ENCODE measurements at regions not wholly inside any gene's neighbourhood (a gene's known extent, or its start where the extent isn't known, plus 50 kb on each side); places are given as distances from the start of the nearest gene placed in this dataset.

- no peak for DNase-seq (ENCODE audit: low spot score)
These were observed 222.9 kb upstream of the HTR2A start for GRCh38 chr13:47119575-47120235.

GRCh38 chr13:47117268-47117667, 220.4 kb upstream of the HTR2A start:
- DNase-seq (ENCODE audit: low spot score), result no peak

- no peak for DNase-seq (ENCODE audit: low spot score)
These were observed 217.2 kb upstream of the HTR2A start for GRCh38 chr13:47114030-47114429.

DNA sequence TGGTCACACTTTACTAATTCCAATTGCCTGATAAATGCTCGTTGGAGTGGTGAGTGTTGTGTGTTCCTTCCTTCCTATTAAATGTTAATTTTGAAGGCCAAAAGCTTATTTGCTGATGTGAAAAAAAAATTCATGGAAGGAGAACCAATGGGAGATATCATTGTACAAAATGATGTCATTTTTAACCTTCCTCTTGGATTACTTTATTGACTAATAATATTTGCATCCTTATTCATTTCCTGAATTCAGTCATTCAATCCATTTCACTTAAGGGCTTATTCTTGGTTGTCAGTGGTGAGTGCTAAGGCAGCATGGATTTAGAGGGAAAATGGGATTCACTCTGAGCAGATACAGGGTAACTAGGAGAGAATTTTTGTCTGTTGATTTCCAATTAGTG, 216.0 kb upstream of the HTR2A start:
- no peak for DNase-seq (ENCODE audit: low spot score)

DNA sequence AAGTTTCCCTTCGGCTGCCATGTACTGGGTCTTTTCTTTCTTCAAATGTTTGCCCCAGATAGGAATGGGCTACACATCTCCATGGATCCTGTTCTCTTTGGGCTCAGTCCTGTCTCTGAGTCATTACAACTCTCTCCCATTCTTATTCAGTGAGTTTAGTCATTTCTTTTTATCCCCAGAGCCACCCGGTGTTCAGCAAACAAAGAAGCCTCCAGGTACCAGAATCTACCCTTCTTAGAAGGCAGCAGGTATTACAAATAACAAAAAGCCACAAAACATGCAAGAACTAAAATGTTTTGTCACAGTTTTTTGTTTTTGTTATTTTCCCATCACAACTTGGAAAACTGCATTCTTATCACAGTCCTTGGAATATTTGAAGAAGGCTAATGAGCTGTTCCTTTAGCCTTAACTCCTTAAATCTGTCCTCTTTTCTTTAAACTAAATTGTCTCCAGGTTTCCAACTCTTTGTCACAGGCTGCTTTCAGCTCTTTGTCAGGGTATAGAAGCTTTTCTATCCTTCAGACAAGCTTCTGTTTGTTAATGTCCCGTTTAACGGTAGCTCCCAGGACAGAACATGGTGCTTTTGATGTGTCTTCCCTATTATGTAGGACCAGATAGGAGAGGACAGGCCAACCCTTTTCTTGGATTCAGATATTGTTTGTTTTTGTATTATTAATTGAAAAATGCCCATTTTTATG, 215.5 kb upstream of the HTR2A start:
- no peak for DNase-seq (ENCODE audit: low spot score)

DNA sequence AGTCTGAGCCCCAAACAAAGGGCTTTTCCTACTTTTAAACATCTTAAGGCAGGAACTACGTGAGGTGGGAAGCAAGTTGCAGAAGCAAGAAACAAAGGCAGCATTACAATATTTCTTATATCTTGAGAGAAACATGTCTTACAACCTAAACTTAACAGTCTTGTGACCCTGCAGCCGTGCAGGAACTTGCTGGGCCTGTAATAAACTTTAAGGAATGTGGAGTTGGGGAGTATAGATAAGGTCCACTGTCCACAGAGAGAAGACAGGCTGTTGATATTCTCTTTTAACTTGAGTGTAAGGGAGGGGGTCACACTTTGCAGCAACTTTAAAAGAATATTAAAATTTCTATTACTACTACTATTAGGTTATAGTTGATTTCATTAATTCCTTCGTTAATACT, 214.6 kb upstream of the HTR2A start:
- DNase-seq (ENCODE audit: low spot score), result no peak

GRCh38 chr13:47110833-47111240, 214.0 kb upstream of the HTR2A start:
- DNase-seq (ENCODE audit: low spot score), result no peak

DNA sequence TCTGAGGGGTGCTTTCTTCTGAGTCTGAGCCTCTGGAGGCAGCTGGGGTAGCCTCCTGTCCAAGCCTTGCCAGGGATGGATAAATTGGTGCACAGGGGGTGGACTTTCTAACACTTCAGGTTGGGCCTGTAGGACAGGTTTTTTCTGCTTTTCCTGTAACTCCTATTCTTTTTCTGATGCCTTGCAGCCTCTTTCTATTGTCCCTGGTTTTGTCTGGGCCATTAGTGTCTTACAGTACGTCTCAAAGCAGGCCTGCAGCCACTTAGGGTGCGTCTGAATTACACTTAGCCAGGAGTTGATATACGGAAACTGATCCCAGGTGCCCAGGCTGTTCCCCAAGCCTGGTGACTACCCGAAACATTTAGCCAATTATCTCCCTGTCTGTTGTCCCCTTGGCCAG, 213.3 kb upstream of the HTR2A start:
- DNase-seq (ENCODE audit: low spot score), result no peak

- no peak for DNase-seq (ENCODE audit: low spot score)
These were observed 212.2 kb upstream of the HTR2A start for GRCh38 chr13:47109028-47109427.

DNA sequence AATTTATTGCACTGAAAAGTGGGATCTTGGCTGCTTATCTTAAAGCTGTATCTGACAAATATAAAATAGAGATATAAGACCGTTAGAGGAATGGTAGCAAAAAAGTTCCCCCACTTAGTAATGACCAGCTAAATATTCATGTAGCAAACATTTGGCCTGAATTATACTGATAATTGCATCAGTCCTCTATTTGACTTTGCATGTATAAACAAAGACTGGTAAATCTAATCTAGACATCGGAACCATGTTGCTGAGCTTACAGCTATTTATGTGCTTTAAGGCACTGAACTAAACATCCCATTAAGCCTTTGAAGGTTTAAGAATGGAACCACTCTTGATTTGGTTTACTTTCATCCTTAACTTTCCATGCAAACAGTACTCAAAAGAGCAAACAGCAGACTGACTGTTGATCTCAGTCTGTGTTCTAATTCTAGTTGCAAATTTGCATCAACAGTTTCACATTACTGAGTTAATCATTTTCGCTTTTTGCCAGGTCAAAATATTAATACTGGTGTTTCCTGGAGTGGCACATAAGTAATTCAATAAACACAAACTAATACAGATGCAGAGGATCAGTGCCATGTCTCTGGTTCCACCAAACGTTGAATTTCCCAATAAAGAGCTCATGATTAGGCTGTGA, 203.5 kb upstream of the HTR2A start:
- no peak for DNase-seq (ENCODE audit: low spot score)

DNA sequence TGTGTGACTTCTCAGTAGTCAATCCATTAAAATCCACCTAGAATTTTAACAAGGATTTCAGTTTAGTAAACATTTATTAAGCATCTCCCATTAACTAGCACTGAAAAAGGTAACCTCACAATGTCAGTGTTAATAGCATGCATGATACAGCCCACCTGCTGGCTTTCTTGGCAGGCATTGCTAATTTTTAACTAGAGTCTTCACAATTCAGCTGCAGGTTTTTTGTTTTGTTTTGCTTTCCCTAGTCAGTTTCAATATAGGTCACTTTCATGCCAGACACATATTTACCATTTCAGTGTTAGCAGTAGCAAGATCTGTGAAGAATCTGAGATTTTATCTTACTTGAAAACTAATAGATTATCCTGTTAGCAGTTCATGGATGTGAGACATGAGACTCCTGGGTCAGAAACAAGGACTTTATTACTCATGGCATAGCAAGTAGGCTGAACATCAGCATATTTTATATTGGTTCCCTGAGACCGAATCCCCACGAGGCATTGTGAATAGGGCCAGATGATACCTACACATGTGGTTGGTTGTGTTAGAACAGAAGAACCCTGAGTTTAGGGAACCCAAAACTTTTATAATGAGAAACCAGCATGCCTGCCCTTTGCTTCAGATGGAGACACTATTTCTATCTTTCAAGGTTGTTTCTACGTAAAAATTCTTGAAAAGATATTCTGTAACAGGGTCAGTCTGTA, 198.0 kb upstream of the HTR2A start:
- DNase-seq (ENCODE audit: low spot score), result no peak

GRCh38 chr13:47092202-47092601, 195.3 kb upstream of the HTR2A start:
- DNase-seq (ENCODE audit: low spot score), result no peak

DNA sequence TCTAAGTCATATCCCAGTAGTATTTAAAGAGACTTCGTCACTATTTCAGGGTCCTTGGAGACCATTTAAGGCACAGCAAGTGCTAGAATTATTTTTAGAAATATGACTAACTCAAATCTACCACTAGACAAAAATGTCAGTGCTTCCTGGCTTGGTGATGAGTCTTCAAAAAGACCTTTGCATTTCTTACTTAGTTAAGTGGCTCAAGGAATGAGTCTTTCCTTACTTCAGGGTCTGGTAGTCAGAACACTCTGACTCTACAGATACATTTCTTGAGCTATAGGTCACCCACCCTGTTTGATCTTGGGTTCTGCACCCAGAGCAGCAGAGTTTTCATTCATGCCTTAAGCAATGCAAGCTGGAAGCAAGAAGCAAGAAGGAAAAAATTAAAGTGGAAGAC, 191.0 kb upstream of the HTR2A start:
- no peak for DNase-seq (ENCODE audit: low spot score)

DNA sequence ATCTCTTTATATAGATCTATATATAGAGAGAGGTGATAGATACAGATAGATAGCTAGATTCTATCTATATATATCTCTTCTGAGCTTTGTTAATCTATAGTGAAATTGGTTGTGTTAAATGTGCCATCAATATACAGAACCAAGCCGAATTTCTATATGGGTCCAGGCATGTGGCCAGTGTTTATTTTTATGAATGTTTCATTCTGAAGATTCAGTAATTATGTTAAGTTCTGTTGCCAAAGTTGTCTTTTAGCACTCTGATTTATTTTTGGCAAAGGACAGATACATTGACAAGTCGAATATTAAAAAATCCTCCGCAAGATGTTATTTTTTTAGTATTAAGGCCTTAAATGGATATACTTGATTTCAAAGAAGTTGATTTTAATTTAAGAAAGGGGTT, 190.4 kb upstream of the HTR2A start:
- no peak for DNase-seq (ENCODE audit: low spot score)

- no peak for DNase-seq (ENCODE audit: low spot score)
These were observed 188.5 kb upstream of the HTR2A start for GRCh38 chr13:47085346-47085745.

DNA sequence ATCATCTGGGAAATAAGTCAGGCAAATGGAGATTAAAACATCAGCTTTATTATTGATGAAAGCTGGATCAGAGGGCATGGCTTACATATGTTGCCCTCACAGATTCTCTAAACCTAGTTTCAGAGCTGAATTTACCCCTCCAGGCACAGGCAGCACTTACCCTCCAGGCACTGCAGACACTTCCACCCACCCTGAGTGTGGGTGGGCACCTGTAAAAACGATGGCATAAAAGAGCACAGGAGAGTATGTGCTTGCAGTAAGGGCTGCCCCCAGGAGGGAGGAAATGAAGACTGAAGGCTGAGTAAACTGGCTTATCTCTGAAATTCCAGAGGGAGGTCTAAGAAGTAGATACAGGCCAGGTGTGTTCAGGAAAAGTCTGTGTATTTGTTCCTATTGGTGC, 185.0 kb upstream of the HTR2A start:
- DNase-seq (ENCODE audit: low spot score), result no peak

DNA sequence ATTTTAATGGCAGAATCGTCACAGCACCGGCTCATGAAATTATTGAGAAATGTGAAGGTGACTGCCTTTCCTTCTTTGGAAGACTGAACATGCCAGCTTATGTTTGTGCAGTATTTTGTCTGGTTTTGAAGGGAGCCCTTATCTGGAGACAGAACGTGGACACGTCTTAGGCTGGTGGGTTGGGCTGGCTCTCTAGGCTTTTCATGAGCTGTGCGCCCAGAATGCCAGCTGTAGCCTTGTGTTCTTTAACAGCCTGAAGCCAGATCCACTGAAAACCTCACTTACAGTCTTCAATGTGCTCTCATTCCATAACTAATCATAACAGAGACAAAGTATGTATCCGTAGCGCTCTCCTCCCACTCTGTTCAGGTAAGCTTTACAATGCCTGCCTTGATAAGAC, 184.4 kb upstream of the HTR2A start:
- DNase-seq (ENCODE audit: low spot score), result no peak

DNA sequence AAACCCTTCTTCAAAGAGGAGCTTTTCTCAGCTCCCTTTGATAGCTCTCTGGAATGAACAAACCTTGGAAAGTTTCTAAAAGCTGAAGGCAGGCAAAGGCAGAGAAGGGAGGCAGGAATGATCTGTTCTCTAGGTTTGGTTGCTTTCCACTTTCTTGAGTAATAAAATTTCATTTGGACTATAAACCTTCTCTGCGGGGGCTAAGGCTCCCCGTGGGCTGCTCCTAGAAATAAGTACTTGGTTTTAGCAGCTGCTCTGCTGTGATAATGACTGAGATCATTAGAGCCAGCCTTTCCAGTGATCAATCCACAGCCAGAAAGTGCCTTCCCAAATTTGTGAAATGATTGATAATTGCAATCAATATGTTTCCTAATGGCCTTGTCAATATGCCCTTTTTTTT, 183.8 kb upstream of the HTR2A start:
- no peak for DNase-seq (ENCODE audit: low spot score)

DNA sequence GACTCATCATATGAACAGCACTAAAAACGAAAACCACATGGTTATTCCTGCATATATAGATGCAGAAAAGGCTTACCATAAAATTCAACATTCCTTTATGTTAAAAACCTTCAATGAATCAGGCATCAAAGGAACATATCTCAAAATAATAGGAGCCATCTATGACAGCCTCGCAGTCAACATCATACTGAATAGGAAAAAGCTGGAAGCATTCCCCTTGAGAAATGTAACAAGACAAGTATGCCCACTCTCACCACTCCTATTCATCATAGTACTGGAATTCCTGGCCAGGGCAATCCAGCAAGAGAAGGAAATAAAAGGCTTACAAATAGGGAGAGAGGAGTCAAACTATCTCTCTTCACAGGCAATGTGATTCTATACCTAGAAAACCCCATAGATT, 179.6 kb upstream of the HTR2A start:
- DNase-seq (ENCODE audit: low spot score), result no peak

DNA sequence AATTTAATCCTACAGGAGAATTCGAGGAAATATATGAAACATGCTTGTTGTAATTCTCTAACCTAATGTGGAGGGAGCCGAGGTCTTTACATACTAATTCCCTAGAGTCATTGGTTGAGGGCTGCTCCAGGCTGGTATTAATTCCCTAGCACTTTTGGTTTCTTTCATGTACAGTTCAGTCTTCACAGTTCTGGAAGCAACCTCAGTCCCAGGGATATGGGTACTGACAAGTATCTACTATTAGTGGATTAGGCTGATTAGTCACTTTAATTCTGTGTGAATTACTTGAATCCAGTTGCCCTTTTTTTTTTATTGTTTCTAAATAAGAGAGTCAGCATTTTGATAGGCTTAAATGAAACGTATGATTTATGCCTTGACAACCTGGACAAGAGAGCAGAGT, 172.3 kb upstream of the HTR2A start:
- no peak for DNase-seq (ENCODE audit: low spot score)

GRCh38 chr13:47067306-47067705, 170.5 kb upstream of the HTR2A start:
- no peak for DNase-seq (ENCODE audit: low spot score)

GRCh38 chr13:47066226-47066625, 169.4 kb upstream of the HTR2A start:
- no peak for DNase-seq (ENCODE audit: low spot score)

DNA sequence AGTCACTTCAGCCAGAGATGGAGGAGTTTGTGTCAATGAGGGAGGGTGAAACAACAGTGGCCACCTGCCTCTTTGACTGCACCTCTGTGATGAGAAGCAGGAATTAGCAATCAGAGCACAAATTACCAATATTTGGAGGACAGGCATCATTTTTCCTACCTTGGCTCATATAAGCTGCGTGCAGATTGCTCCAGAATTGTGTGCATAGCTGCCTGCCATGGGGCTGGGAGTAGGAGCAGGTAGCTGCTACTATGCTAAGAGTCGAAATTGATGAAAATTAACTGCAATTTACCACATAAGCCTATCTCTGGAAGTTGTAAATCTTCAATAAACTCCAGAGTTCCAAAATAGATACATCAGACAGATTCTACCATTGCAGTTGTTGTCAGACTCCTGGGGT, 167.5 kb upstream of the HTR2A start:
- no peak for DNase-seq (ENCODE audit: low spot score)

Measured in HuH-7 (cell line).